HG03066 (cell line): ENCODE measurements at regions not wholly inside any gene's neighbourhood (a gene's known extent, or its start where the extent isn't known, plus 50 kb on each side); places are given as distances from the start of the nearest gene placed in this dataset.
"Not testable (repeated sequence)": the region's sequence is repeated elsewhere in the genome, so short reads cannot be mapped to it uniquely, and the experiment has no call there.

Source experiments
- ATAC-seq: cut with Tn5 transposase; IDR thresholded peaks from one replicate; pipeline ENCODE4 v1.9.1; 2021; ENCODE audit warnings: low read depth; ENCODE audit not compliant: unreplicated experiment

DNA sequence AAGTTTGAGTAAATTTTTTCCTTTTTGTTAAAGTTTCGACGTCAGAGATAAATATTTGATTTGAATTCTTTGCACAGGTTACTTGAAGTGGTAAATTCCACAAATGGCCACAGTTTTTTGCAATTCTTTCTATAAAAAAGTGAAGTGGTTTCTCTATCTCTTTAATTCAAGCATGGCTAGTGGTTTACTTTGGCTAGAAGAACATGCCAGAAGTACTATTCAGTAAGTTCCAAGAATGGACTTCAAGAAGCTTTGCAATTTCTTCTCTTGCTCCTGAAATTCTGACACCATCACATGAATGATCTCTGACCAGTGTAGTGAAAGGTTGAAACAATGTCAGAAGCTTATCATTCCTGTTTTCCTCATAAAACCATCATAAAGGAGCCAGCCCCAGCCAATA, 55.7 kb upstream of the RNPC3 start:
- ATAC-seq = no peak

DNA sequence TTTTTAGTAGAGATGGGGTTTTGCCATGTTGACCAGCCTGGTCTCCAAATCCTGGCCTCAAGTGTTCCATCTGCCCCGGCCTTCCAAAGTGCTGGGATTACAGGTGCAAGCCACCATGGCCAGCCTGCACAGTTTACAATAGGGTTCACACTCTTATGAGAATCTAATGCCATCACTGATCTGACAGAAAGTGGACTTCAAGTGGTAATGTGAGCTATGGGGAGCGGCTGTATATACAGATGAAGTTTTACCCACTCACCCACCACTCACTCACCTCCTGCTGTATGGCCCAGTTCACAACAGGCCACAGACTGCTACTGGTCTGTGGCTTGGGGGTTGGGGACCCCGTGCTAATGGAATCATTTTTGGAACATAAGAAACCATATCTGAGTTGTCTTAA, 58.4 kb upstream of the RNPC3 start:
- ATAC-seq = no peak

GRCh38 chr1:103461161-103462105, 64.1 kb upstream of the RNPC3 start:
- ATAC-seq = peak; percentile 58

DNA sequence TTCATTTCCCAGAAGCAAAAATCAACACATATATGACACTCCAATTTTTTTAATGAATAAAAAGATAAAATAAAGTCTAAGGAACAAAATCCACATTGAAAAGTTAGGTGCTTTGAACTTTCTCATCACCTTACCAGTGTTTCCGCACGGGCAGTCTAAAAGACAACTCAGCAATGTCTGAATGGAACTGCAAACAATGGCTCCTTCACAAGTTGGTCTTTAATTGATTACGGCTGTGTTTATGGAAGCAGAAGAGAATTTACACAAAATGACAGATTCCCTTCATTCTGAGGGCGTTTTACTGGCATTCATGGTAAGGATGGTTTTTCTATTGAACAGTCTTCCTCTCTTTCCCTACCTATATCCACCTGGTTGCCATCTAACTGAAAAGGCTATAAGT, 65.0 kb upstream of the RNPC3 start:
- ATAC-seq = no peak

- no peak for ATAC-seq
Measured at GRCh38 chr1:103459346-103459745, 66.2 kb upstream of the RNPC3 start.

GRCh38 chr1:103457886-103458455, 67.5 kb upstream of the RNPC3 start:
- no peak for ATAC-seq

GRCh38 chr1:103448560-103448959, 76.9 kb upstream of the RNPC3 start:
- no peak for ATAC-seq

- no peak for ATAC-seq
Measured at GRCh38 chr1:103447471-103447870, 78.0 kb upstream of the RNPC3 start.

- no peak for ATAC-seq
Measured at GRCh38 chr1:103441342-103441741, 84.2 kb upstream of the RNPC3 start.

- ATAC-seq = not testable (repeated sequence)
Measured at GRCh38 chr1:103436568-103437100, 88.9 kb upstream of the RNPC3 start.

- no peak for ATAC-seq
Measured at GRCh38 chr1:103435443-103435842, 90.1 kb upstream of the RNPC3 start.

DNA sequence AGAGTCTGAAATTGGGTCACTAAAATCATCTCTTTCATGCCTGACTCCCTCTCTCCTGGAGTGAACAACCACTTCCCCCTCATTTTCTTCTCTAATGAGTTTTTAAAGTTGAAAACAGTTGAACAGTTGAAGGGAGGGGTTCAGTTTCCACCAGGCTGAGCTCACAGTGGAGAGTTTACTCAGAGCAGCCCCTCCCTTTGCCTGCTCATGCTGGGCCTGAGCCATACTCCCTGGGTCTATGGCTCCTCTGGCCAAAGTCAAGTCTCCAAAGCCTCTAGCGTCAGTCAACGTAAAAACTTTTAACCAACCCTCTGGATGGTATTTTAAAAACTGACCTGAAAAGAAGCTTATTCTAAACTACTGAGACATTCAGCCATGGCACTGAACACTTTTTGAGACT, 100.8 kb upstream of the RNPC3 start:
- no peak for ATAC-seq

- ATAC-seq = no peak
Measured at GRCh38 chr1:103416681-103417286, 108.7 kb upstream of the RNPC3 start.

- ATAC-seq = no peak
Measured at GRCh38 chr1:103387898-103388297, 137.6 kb upstream of the RNPC3 start.

- ATAC-seq = no peak
Measured at GRCh38 chr1:103373991-103374390, 151.5 kb upstream of the RNPC3 start.

- no peak for ATAC-seq
Measured at GRCh38 chr1:103372866-103373265, 152.6 kb upstream of the RNPC3 start.

GRCh38 chr1:103371234-103371633, 154.3 kb upstream of the RNPC3 start:
- ATAC-seq = no peak

GRCh38 chr1:103367186-103367585, 158.3 kb upstream of the RNPC3 start:
- no peak for ATAC-seq

GRCh38 chr1:103365860-103366569, 159.5 kb upstream of the RNPC3 start:
- ATAC-seq = no peak

- no peak for ATAC-seq
Measured at GRCh38 chr1:103363008-103363365, 162.5 kb upstream of the RNPC3 start.
